ENCODE measurements at regions not wholly inside any gene's neighbourhood (a gene's known extent, or its start where the extent isn't known, plus 50 kb on each side); places are given as distances from the start of the nearest gene placed in this dataset.

DNA sequence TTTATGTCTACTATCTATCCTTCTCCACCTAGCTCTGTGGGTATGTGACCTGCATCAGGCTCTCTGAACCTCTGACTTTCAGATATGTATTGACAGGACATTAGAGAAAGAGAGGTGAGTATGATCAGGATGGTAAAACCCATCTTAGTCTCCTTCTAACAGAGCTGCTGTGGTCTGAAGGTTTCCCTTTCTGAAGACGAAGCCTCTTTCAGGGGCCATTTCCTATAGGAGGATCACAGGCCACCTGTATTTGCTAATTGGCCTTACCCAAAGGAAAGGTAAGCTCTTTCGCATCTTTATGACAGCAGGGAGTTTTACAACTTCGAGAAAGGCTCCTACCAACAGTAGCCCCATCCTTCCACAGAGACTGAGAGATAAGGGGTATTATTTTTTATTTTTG is 442.9 kb downstream of the KCNJ3 start:
- intact Hi-C loops (cut with micrococcal nuclease) (no loop called here), dilution Hi-C loops (cut with HindIII; ENCODE audit: low sequenced_read_pairs, unreplicated experiment) (no loop called here), in situ Hi-C loops (cut with MboI; ENCODE audit: low sequenced_read_pairs) (no loop called here)
- no peak overlapping the region for H2AK9ac ChIP-seq (replicated peaks; ENCODE audit: low read depth, low read length, poor library complexity)
- DNase-seq (no peak), ATAC-seq (ENCODE audit: low read depth) (no peak)
- H3K4ac ChIP-seq (ENCODE audit: low read depth, low read length) = no peak overlapping the region
- H3K4me2 ChIP-seq (ENCODE audit: low read depth, low read length) = no peak overlapping the region
- POLR2A ChIA-PET (ENCODE audit: unreplicated experiment) = no interaction called here
- H3K18ac ChIP-seq (ENCODE audit: low read depth, low read length) = no peak overlapping the region
- H3K36me3 ChIP-seq (ENCODE audit: control insufficient read depth, insufficient read depth, low read length) = no peaks in the 10 kb centered on the region
- no peak overlapping the region for H2BK120ac ChIP-seq (ENCODE audit: low read depth, low read length)
- H4K5ac ChIP-seq (ENCODE audit: low read depth, low read length) = no peak overlapping the region
- H3K27ac ChIP-seq (ENCODE audit: insufficient read depth, low read length) = no peak overlapping the region
- CTCF ChIA-PET = no interaction called here
- H3K4me1 ChIP-seq (ENCODE audit: control insufficient read depth, insufficient read depth, low read length) = no peaks in the 10 kb centered on the region
- no CpG with 5 or more reads among the region's 3 CpGs for WGBS, 2 experiments (ENCODE audit: extremely low coverage in 2 of 2, insufficient read length in 1 of 2)
- no peaks in the 10 kb centered on the region for H4K20me1 ChIP-seq (ENCODE audit: insufficient read depth, low read length)
- TF ChIP-seq, protein P1, sequence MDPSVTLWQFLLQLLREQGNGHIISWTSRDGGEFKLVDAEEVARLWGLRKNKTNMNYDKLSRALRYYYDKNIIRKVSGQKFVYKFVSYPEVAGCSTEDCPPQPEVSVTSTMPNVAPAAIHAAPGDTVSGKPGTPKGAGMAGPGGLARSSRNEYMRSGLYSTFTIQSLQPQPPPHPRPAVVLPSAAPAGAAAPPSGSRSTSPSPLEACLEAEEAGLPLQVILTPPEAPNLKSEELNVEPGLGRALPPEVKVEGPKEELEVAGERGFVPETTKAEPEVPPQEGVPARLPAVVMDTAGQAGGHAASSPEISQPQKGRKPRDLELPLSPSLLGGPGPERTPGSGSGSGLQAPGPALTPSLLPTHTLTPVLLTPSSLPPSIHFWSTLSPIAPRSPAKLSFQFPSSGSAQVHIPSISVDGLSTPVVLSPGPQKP (IDR thresholded peaks at IDR 0.05; ENCODE audit: borderline replicate concordance, low read depth, low read length) = no peak
- TF ChIP-seq BHLHE40 (IDR thresholded peaks at IDR 0.05; ENCODE audit: low read depth, low read length) = no peak
- no peak for TF ChIP-seq MAFK (IDR thresholded peaks at IDR 0.05; ENCODE audit: low read depth, low read length)
- TF ChIP-seq RCOR1 (IDR thresholded peaks at IDR 0.05; ENCODE audit: insufficient replicate concordance, low read length) = no peak
- no peak for TF ChIP-seq MXI1 (IDR thresholded peaks at IDR 0.05; ENCODE audit: borderline replicate concordance, low read depth, low read length)
- no peak for TF ChIP-seq SMC3 (IDR thresholded peaks at IDR 0.05; ENCODE audit: low read depth, low read length)
- TF ChIP-seq CHD1 (IDR thresholded peaks at IDR 0.05; ENCODE audit: low read depth, low read length) = no peak
- no peaks in the 10 kb centered on the region for H3K9me1 ChIP-seq (ENCODE audit: insufficient read depth, low read length)
- no peak overlapping the region for H3K9ac ChIP-seq (ENCODE audit: low read depth, low read length)
- H3K27me3 ChIP-seq (ENCODE audit: control insufficient read depth, insufficient read depth, low read length) = no peaks in the 10 kb centered on the region
- H2AK5ac ChIP-seq (ENCODE audit: low read depth, low read length) = no peak overlapping the region
- no TSS peak for BruUV-seq (replicated peaks)
- H3K23ac ChIP-seq (ENCODE audit: low read depth, low read length) = no peak overlapping the region
- no peak overlapping the region for H4K91ac ChIP-seq (ENCODE audit: insufficient read depth, low read depth, low read length)
- no peak overlapping the region for H2BK20ac ChIP-seq (ENCODE audit: low read depth, low read length)
- no peak overlapping the region for H4K8ac ChIP-seq (ENCODE audit: low read depth in 2 of 2, low read length in 2 of 2)
- H2BK15ac ChIP-seq (ENCODE audit: low read depth, low read length) = no peak overlapping the region
- no peak overlapping the region for H3K4me3 ChIP-seq (ENCODE audit: insufficient read depth, low read depth, low read length)
- no peak overlapping the region for H3K56ac ChIP-seq (ENCODE audit: extremely low read depth, insufficient read depth, low read length)
- no peak overlapping the region for H2BK5ac ChIP-seq (ENCODE audit: low read depth, low read length, poor library complexity, severe bottlenecking)
- H2AFZ ChIP-seq (replicated peaks; ENCODE audit: low read length, poor library complexity) = no peak overlapping the region
- H3K14ac ChIP-seq (replicated peaks; ENCODE audit: low read depth, low read length) = no peak overlapping the region
- H3K79me1 ChIP-seq (ENCODE audit: low read depth in 1 of 2, low read length in 2 of 2) = no peaks in the 10 kb centered on the region
- H3K9me3 ChIP-seq (ENCODE audit: control insufficient read depth, insufficient read depth, low read length) = peaks cover 8% of the 10 kb centered on the region

Data from IMR-90 (cell line).